Aorta (tissue), 5 donors: ENCODE measurements at regions not wholly inside any gene's neighbourhood (a gene's known extent, or its start where the extent isn't known, plus 50 kb on each side); places are given as distances from the start of the nearest gene placed in this dataset.

Experiments
- ATAC-seq: fragments of 200-7000 bp; cut with Tn5 transposase; one replicate; pipeline ENCODE4 v1.9.1; 2022; ENCODE audit warnings: moderate library complexity; ENCODE audit not compliant: low FRiP score
- DNase-seq, 2 donors: peaks; one replicate each; pipeline ENCODE4 v3.0.0-alpha.2; 2020
- H3K27ac ChIP-seq, 2 donors: one replicate each; pipeline ENCODE4 v1.5.1; 2013; ENCODE audit warnings: low read length in 2 of 2, mild to moderate bottlenecking in 2 of 2, moderate library complexity in 2 of 2, control low read depth in 1 of 2, inconsistent platforms in 1 of 2, low read depth in 1 of 2
- H3K27me3 ChIP-seq, 2 donors: one replicate each; pipeline ENCODE4 v1.6.1; 2013; ENCODE audit warnings: control low read depth in 1 of 2, low read length in 1 of 2, mild to moderate bottlenecking in 1 of 2, moderate library complexity in 1 of 2; ENCODE audit not compliant: insufficient read depth in 2 of 2, control insufficient read depth in 1 of 2
- H3K36me3 ChIP-seq, 2 donors: one replicate each; pipeline ENCODE4 v1.6.1; 2013; ENCODE audit warnings: control low read depth in 1 of 2, low read length in 1 of 2, mild to moderate bottlenecking in 1 of 2; ENCODE audit not compliant: insufficient read depth in 2 of 2, control insufficient read depth in 1 of 2
- H3K4me1 ChIP-seq, 2 donors: one replicate each; pipeline ENCODE4 v1.6.1; 2013; ENCODE audit warnings: low read length in 2 of 2, control low read depth in 1 of 2, mild to moderate bottlenecking in 1 of 2, moderate library complexity in 1 of 2; ENCODE audit not compliant: insufficient read depth in 2 of 2, control insufficient read depth in 1 of 2
- H3K4me3 ChIP-seq, 2 donors: one replicate each; pipeline ENCODE4 v1.5.1; 2013; ENCODE audit warnings: low read length in 2 of 2, control low read depth in 1 of 2, mild to moderate bottlenecking in 1 of 2
- H3K9me3 ChIP-seq: one replicate; pipeline ENCODE4 v1.6.1; 2013; ENCODE audit warnings: mild to moderate bottlenecking, low read length; ENCODE audit not compliant: control insufficient read depth
- WGBS, 2 donors: extraction: QIAGEN DNeasy Blood & Tissue Kit; methylation state at CpG; one replicate each; pipeline ENCODE4 v1.1.7; 2013; 5-methylcytosine and 5-hydroxymethylcytosine counted together
- intact Hi-C, 2 donors: fragments of 100-400 bp; cut with DNase I; formaldehyde crosslinking; loops; one replicate each; pipeline versions ENCODE4 v1.14.2 to v1.15.0; 2022
- donor health status: healthy with polysubstance abuse.
- donor health status: Bipolar disorder and iron deficiency.
- donor health status: DM: no; HTN: no; CAD: no.
- donor health status: DM: no; HTN: no; CAD: no.
- donor health status: DM: yes; HTN: yes; CAD: no.

- intact Hi-C loops: no loop called here
- WGBS, 2 donors: 19 to 23% methylated on average over 2 of the region's 2 CpGs
- Histone ChIP-seq H3K9me3 (no peaks in the 10 kb centered on the region), H3K36me3 (no peaks in the 10 kb centered on the region), H3K27me3 (no peaks in the 10 kb centered on the region), H3K4me3 (no peak overlapping the region), H3K4me1 (no peaks in the 10 kb centered on the region), H3K27ac (no peak overlapping the region)
- no peak for DNase-seq
- ATAC-seq: no peak
Measured at GRCh38 chr13:61045251-61045650, 370.4 kb downstream of the PCDH20 start.

GRCh38 chr13:61040181-61040580, 375.5 kb downstream of the PCDH20 start:
- no peaks in the 10 kb centered on the region for H3K4me1 ChIP-seq
- H3K4me3 ChIP-seq: no peak overlapping the region
- H3K27me3 ChIP-seq: no peaks in the 10 kb centered on the region
- ATAC-seq (no peak), DNase-seq (no peak)
- intact Hi-C loops: no loop called here
- 61 to 71% methylated on average over 2 of the region's 2 CpGs for WGBS, 2 donors
- H3K36me3 ChIP-seq: no peaks in the 10 kb centered on the region
- H3K27ac ChIP-seq: no peak overlapping the region
- no peaks in the 10 kb centered on the region for H3K9me3 ChIP-seq

GRCh38 chr13:61039302-61039701, 376.3 kb downstream of the PCDH20 start:
- Histone ChIP-seq H3K36me3 (no peaks in the 10 kb centered on the region), H3K4me1 (no peaks in the 10 kb centered on the region), H3K4me3 (no peak overlapping the region), H3K27me3 (no peaks in the 10 kb centered on the region), H3K9me3 (no peaks in the 10 kb centered on the region), H3K27ac (no peak overlapping the region)
- intact Hi-C loops: no loop called here
- no peak for ATAC-seq
- no peak for DNase-seq
- WGBS, 2 donors: 95 to 96% methylated on average over 4 of the region's 4 CpGs

- no peaks in the 10 kb centered on the region for H3K27me3 ChIP-seq
- H3K4me3 ChIP-seq: no peak overlapping the region
- ATAC-seq: no peak
Measured at GRCh38 chr13:61036715-61037114, 378.9 kb downstream of the PCDH20 start.

GRCh38 chr13:61030445-61030844, 385.2 kb downstream of the PCDH20 start:
- H3K9me3 ChIP-seq: no peaks in the 10 kb centered on the region
- intact Hi-C loops: no loop called here

More at GRCh38 chr13:61036715-61037114, 378.9 kb downstream of the PCDH20 start:
- no peaks in the 10 kb centered on the region for H3K4me1 ChIP-seq
- intact Hi-C loops: no loop called here
- H3K36me3 ChIP-seq: no peaks in the 10 kb centered on the region
- 47 to 60% methylated on average over 6 of the region's 6 CpGs for WGBS, 2 donors
- DNase-seq: no peak
- no peak overlapping the region for H3K27ac ChIP-seq
- no peaks in the 10 kb centered on the region for H3K9me3 ChIP-seq

GRCh38 chr13:61029064-61029463, 386.6 kb downstream of the PCDH20 start:
- 80 to 88% methylated on average over 2 of the region's 2 CpGs for WGBS, 2 donors
- Histone ChIP-seq H3K9me3 (no peaks in the 10 kb centered on the region), H3K27ac (no peak overlapping the region), H3K4me1 (no peaks in the 10 kb centered on the region), H3K27me3 (no peaks in the 10 kb centered on the region), H3K36me3 (no peaks in the 10 kb centered on the region), H3K4me3 (no peak overlapping the region)
- no peak for ATAC-seq
- intact Hi-C loops: no loop called here
- DNase-seq: no peak

More at GRCh38 chr13:61030445-61030844, 385.2 kb downstream of the PCDH20 start:
- no peak overlapping the region for H3K4me3 ChIP-seq
- no peak for DNase-seq
- H3K4me1 ChIP-seq: no peaks in the 10 kb centered on the region
- H3K27ac ChIP-seq: no peak overlapping the region
- ATAC-seq: no peak
- H3K36me3 ChIP-seq: no peaks in the 10 kb centered on the region
- no peaks in the 10 kb centered on the region for H3K27me3 ChIP-seq

GRCh38 chr13:61024046-61024445, 391.6 kb downstream of the PCDH20 start:
- H3K36me3 ChIP-seq: no peaks in the 10 kb centered on the region
- ATAC-seq (no peak), DNase-seq (no peak)
- H3K27me3 ChIP-seq: no peaks in the 10 kb centered on the region
- no peaks in the 10 kb centered on the region for H3K4me1 ChIP-seq
- H3K27ac ChIP-seq: no peak overlapping the region
- H3K4me3 ChIP-seq: no peak overlapping the region
- no peaks in the 10 kb centered on the region for H3K9me3 ChIP-seq
- intact Hi-C loops: no loop called here

GRCh38 chr13:61021838-61022237, 393.8 kb downstream of the PCDH20 start:
- Histone ChIP-seq H3K27ac (no peak overlapping the region), H3K36me3 (no peaks in the 10 kb centered on the region), H3K9me3 (no peaks in the 10 kb centered on the region), H3K4me3 (no peak overlapping the region), H3K4me1 (no peaks in the 10 kb centered on the region), H3K27me3 (no peaks in the 10 kb centered on the region)
- WGBS, 2 donors: 57 to 68% methylated on average over 2 of the region's 2 CpGs
- intact Hi-C loops: no loop called here
- ATAC-seq (no peak), DNase-seq (no peak)

GRCh38 chr13:61013796-61014195, 401.9 kb downstream of the PCDH20 start:
- WGBS, 2 donors: 82% methylated on average over 2 of the region's 2 CpGs
- H3K9me3 ChIP-seq: no peaks in the 10 kb centered on the region
- no peak overlapping the region for H3K27ac ChIP-seq
- DNase-seq (no peak), ATAC-seq (no peak)
- no peaks in the 10 kb centered on the region for H3K4me1 ChIP-seq
- H3K4me3 ChIP-seq: no peak overlapping the region
- no peaks in the 10 kb centered on the region for H3K27me3 ChIP-seq
- intact Hi-C loops: no loop called here
- H3K36me3 ChIP-seq: no peaks in the 10 kb centered on the region
